Lower lobe of right lung (tissue), 2 donors: ENCODE measurements at regions not wholly inside any gene's neighbourhood (a gene's known extent, or its start where the extent isn't known, plus 50 kb on each side); places are given as distances from the start of the nearest gene placed in this dataset.

ENCODE experiments used
- ATAC-seq, 2 donors: fragments of 200-7000 bp; cut with Tn5 transposase; one replicate each; pipeline ENCODE4 v1.9.1; 2020 to 2022; ENCODE audit warnings: mild to moderate bottlenecking in 2 of 2, moderate library complexity in 2 of 2
- DNase-seq: peaks from one replicate; pipeline ENCODE4 v3.0.0-alpha.2; 2020
- H3K27ac ChIP-seq: fragments of 200-600 bp; one replicate; pipeline ENCODE4 v1.8.0; 2022
- H3K27me3 ChIP-seq: fragments of 200-600 bp; one replicate; pipeline ENCODE4 v1.8.0; 2022; ENCODE audit warnings: low read depth
- H3K36me3 ChIP-seq: fragments of 200-600 bp; one replicate; pipeline ENCODE4 v1.8.0; 2022; ENCODE audit warnings: mild to moderate bottlenecking
- H3K4me1 ChIP-seq: fragments of 200-600 bp; one replicate; pipeline ENCODE4 v1.8.0; 2022
- H3K4me3 ChIP-seq: fragments of 200-600 bp; one replicate; pipeline ENCODE4 v1.8.0; 2022; ENCODE audit warnings: mild to moderate bottlenecking
- H3K9me3 ChIP-seq: fragments of 200-600 bp; one replicate; pipeline ENCODE4 v1.8.0; 2022
- intact Hi-C: fragments of 100-400 bp; cut with DNase I; formaldehyde crosslinking; loops from one replicate; pipeline ENCODE4 v1.11.0; 2022
- TF ChIP-seq, protein P1 (sequence below): fragments of 200-600 bp; IDR thresholded peaks from one replicate; pipeline ENCODE4 v1.8.0; 2022; ENCODE audit warnings: antibody characterized with exemption, mild to moderate bottlenecking
- donor health status: DM: no; HTN: yes; CAD: no; lungs with severe emphysema.

DNA sequence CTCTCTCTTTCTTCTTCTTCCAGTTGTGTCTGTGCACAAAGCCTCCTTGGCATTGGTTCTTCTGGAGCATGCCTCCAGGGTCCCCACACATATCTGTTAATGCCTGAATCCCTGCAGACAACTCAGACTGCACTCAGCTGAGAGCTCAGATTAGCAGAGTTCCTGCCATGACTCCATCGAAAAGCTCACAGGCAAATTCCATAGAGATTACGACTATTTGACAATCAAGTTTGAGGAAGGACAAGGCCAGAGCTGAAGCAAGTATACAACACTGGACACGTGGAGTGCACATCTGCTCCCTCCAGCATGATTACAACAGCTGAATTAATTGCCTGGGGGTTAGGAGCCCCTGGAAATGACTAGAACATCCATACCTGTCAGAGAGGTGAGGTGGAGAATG, 190.7 kb downstream of the INSIG2 start:
- Histone ChIP-seq H3K4me1 (no peaks in the 10 kb centered on the region), H3K36me3 (no peaks in the 10 kb centered on the region), H3K4me3 (no peak overlapping the region), H3K27ac (no peak overlapping the region), H3K27me3 (peaks cover 9% of the 10 kb centered on the region), H3K9me3 (no peaks in the 10 kb centered on the region)
- TF ChIP-seq, protein P1, sequence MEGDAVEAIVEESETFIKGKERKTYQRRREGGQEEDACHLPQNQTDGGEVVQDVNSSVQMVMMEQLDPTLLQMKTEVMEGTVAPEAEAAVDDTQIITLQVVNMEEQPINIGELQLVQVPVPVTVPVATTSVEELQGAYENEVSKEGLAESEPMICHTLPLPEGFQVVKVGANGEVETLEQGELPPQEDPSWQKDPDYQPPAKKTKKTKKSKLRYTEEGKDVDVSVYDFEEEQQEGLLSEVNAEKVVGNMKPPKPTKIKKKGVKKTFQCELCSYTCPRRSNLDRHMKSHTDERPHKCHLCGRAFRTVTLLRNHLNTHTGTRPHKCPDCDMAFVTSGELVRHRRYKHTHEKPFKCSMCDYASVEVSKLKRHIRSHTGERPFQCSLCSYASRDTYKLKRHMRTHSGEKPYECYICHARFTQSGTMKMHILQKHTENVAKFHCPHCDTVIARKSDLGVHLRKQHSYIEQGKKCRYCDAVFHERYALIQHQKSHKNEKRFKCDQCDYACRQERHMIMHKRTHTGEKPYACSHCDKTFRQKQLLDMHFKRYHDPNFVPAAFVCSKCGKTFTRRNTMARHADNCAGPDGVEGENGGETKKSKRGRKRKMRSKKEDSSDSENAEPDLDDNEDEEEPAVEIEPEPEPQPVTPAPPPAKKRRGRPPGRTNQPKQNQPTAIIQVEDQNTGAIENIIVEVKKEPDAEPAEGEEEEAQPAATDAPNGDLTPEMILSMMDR, result no peak
- ATAC-seq, result no peak
- intact Hi-C loops, result no loop called here
- no peak for DNase-seq

DNA sequence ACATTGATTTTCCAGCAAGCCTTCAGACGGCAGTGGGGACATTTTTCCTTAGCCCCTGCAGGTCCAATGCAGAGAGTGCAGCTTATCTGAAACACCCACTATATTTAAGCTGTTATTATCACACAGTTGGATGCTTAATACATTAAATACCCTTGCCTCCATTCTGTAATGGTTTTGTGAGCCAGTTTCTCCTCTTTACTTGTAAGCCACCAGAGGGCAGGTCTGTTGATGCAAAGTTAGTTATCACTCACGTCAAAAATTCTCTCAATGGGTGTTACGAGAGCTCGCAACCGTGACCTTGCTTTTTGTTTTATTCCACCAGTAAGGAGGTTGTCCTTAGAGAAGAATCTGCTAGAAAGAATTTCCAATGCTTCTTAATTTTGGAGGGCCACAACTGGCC, 189.8 kb downstream of the INSIG2 start:
- H3K4me1 ChIP-seq, result no peaks in the 10 kb centered on the region
- intact Hi-C loops, result no loop called here
- H3K9me3 ChIP-seq, result no peaks in the 10 kb centered on the region
- ATAC-seq (no peak), DNase-seq (no peak)
- no peak overlapping the region for H3K4me3 ChIP-seq
- peaks cover 9% of the 10 kb centered on the region for H3K27me3 ChIP-seq
- TF ChIP-seq, protein P1, result no peak
- H3K27ac ChIP-seq, result no peak overlapping the region
- no peaks in the 10 kb centered on the region for H3K36me3 ChIP-seq

DNA sequence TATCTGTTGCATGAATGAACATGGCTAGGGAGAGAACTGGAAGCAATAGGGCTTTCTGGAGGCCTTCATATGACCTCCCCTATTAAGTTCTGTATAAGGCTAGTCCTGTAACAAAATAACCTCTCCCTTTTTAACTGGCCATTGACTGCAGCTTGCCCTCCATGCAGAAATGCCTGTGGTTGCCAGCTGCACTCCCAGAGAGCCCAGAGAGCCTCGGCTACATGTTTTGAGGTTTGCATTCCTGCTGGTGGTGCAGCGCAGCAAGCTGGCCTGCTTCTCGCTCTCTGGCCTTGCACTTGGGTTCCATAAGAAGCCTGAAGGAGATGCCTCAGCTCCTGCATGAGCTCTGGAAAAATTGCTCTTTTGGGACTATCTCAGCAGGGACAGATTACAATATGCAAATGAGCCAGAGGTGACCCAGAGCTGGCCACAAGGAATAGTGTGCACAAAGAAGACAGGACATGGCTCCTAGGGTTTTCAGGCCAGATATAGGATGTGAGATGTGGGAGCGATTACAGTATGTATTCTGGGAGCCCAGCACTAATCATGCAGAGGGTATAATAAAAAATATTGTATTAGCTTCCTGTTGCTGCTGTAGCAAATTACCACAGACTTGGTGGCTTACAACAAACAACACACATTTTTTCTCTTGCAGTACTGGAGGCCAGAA, 186.7 kb downstream of the INSIG2 start:
- DNase-seq (no peak), ATAC-seq (no peak)
- H3K9me3 ChIP-seq, result no peaks in the 10 kb centered on the region
- H3K4me1 ChIP-seq, result no peaks in the 10 kb centered on the region
- intact Hi-C loops, result no loop called here
- H3K36me3 ChIP-seq, result no peaks in the 10 kb centered on the region
- TF ChIP-seq, protein P1, result no peak
- H3K4me3 ChIP-seq, result no peak overlapping the region
- peaks cover 5% of the 10 kb centered on the region for H3K27me3 ChIP-seq
- H3K27ac ChIP-seq, result no peak overlapping the region

DNA sequence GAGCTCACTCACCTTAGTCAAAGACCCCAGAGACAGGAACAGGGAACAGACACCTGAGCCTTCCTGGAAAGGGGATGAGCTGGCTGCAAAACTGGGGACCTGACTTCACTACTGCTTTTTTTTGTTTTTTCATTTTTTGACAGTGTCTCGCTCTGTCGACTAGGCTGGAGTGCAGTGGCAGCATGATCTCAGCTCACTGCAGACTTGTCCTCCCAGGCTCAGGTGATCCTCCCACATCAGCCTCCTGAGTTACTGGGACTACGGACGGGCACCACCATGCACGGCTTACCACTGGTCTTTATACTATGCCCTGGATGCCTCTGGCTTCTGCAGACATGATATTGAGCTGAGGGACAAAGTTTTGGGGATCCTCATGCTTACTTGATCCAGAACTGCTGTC, 184.1 kb downstream of the INSIG2 start:
- TF ChIP-seq, protein P1, result no peak
- no peak for ATAC-seq
- intact Hi-C loops, result no loop called here
- H3K27me3 ChIP-seq, result no peaks in the 10 kb centered on the region
- H3K9me3 ChIP-seq, result no peaks in the 10 kb centered on the region
- H3K36me3 ChIP-seq, result no peaks in the 10 kb centered on the region
- no peak overlapping the region for H3K4me3 ChIP-seq
- H3K4me1 ChIP-seq, result no peaks in the 10 kb centered on the region
- no peak overlapping the region for H3K27ac ChIP-seq
- no peak for DNase-seq

DNA sequence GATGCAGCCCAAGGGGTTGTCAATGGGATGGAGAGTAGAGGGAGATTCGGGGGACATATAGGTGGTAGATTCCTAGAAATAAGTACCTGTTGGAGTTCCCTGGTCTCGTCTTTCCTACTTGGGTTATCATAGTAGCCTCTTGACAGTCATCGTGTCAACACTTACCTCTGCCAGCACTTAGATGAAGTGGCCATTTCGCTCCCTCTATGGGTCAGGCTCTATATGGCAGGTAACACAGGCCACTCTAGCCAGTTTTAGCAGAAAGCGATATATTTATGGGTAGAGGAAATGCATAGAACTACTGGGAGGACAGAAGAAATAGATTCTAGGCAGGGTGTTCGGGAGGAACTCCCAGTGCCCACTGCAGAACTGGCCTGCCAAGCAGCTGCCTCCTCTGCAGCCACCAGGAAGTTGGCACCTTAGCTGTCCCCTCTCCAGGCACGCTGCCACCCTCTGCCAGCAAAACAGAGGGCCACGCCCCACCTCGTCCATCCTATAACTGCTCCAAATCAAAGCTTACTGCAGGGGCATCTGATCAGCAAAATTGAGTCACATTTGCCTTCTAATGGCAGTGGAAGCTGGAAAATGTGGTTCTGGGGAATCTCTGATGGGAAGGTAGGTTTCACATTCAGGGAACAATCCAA, 181.3 kb downstream of the INSIG2 start:
- Histone ChIP-seq H3K4me1 (no peaks in the 10 kb centered on the region), H3K27me3 (no peaks in the 10 kb centered on the region), H3K4me3 (no peak overlapping the region), H3K36me3 (no peaks in the 10 kb centered on the region), H3K9me3 (no peaks in the 10 kb centered on the region), H3K27ac (no peak overlapping the region)
- intact Hi-C loops, result no loop called here
- peak; percentile 47 for DNase-seq
- ATAC-seq, result peak; percentile 69 to 74
- TF ChIP-seq, protein P1, result peak; percentile 31
